Neural cell (in vitro differentiated cells): ENCODE measurements at regions not wholly inside any gene's neighbourhood (a gene's known extent, or its start where the extent isn't known, plus 50 kb on each side); places are given as distances from the start of the nearest gene placed in this dataset.
"Not testable (repeated sequence)": the region's sequence is repeated elsewhere in the genome, so short reads cannot be mapped to it uniquely, and the experiment has no call there.

Source experiments
- H2AFZ ChIP-seq: fragments of 200-600, 300-800 bp; sonication (generic), shearing (Covaris generic); 2 replicates; pipeline ENCODE4 v1.6.0; 2014; ENCODE audit warnings: low read depth, mild to moderate bottlenecking, antibody characterized with exemption, low read length, moderate library complexity
- H3F3A ChIP-seq: fragments of 200-600 bp; shearing (Covaris generic); 2 replicates; pipeline ENCODE4 v1.6.1; 2016; ENCODE audit warnings: mild to moderate bottlenecking, moderate library complexity, mixed read lengths, antibody characterized with exemption, low read length; ENCODE audit not compliant: insufficient read depth, poor library complexity, severe bottlenecking
- H3K27ac ChIP-seq: fragments of 200-600, 300-800 bp; sonication (generic), shearing (Covaris generic); 2 replicates; pipeline ENCODE4 v1.5.1; 2014; ENCODE audit warnings: mild to moderate bottlenecking, low read length, moderate library complexity
- H3K27me3 ChIP-seq: fragments of 300-800, 200-600 bp; sonication (generic), shearing (Covaris generic); 2 replicates; pipeline ENCODE4 v1.6.0; 2014; ENCODE audit warnings: mild to moderate bottlenecking, low read depth, low read length, moderate library complexity; ENCODE audit not compliant: insufficient read depth
- H3K36me3 ChIP-seq: fragments of 300-800, 200-600 bp; sonication (generic), shearing (Covaris generic); 2 replicates; pipeline ENCODE4 v1.5.1; 2014; ENCODE audit warnings: mild to moderate bottlenecking, antibody characterized with exemption, low read length, moderate library complexity; ENCODE audit not compliant: insufficient read depth
- H3K4me2 ChIP-seq: fragments of 300-800, 200-600 bp; sonication (generic), shearing (Covaris generic); 2 replicates; pipeline ENCODE4 v1.6.0; 2014; ENCODE audit warnings: mild to moderate bottlenecking, low read length
- H3K4me3 ChIP-seq: fragments of 300-800, 200-600 bp; sonication (generic), shearing (Covaris generic); 2 replicates; pipeline ENCODE4 v1.5.1; 2014; ENCODE audit warnings: mild to moderate bottlenecking, low read length, moderate library complexity
- H3K79me2 ChIP-seq: fragments of 200-600 bp; shearing (Covaris generic); replicated peaks from 2 replicates; pipeline ENCODE4 v1.6.0; 2014; ENCODE audit warnings: mild to moderate bottlenecking, low read length, moderate library complexity; ENCODE audit not compliant: insufficient read depth
- H3K9ac ChIP-seq: fragments of 300-800, 200-600 bp; sonication (generic), shearing (Covaris generic); 2 replicates; pipeline ENCODE4 v1.6.1; 2016; ENCODE audit warnings: mild to moderate bottlenecking, low read length, mixed read lengths
- H3K9me2 ChIP-seq: fragments of 200-600 bp; shearing (Covaris generic); 2 replicates; pipeline ENCODE4 v1.6.1; 2016; ENCODE audit warnings: mild to moderate bottlenecking, low read length, mixed read lengths; ENCODE audit not compliant: insufficient read depth
- H3K9me3 ChIP-seq: fragments of 200-600, 300-800 bp; sonication (generic), shearing (Covaris generic); 2 replicates; pipeline ENCODE4 v1.6.1; 2016; ENCODE audit warnings: mild to moderate bottlenecking, mixed run types, low read length, moderate library complexity, mixed read lengths
- H4K20me1 ChIP-seq: fragments of 200-600 bp; shearing (Covaris generic); 2 replicates; pipeline ENCODE4 v1.6.1; 2016; ENCODE audit warnings: mild to moderate bottlenecking, mixed run types; ENCODE audit not compliant: insufficient read depth
- CTCF ChIP-seq: fragments of 450-650 bp; IDR thresholded peaks from 2 replicates; pipeline ENCODE4 v1.5.1; 2014; ENCODE audit warnings: antibody characterized with exemption, mild to moderate bottlenecking, moderate library complexity; ENCODE audit not compliant: poor library complexity, severe bottlenecking
- EP300 ChIP-seq: fragments of 450-650 bp; conservative IDR thresholded peaks from 2 replicates; pipeline ENCODE4 v1.6.1; 2014; ENCODE audit warnings: antibody characterized with exemption, mild to moderate bottlenecking, moderate library complexity; ENCODE audit not compliant: poor library complexity, severe bottlenecking
- EZH2 ChIP-seq: fragments of 200-600, 300-800 bp; shearing (Covaris generic), sonication (generic); IDR thresholded peaks from 2 replicates; pipeline ENCODE4 v1.6.1; 2014; ENCODE audit warnings: antibody characterized with exemption, low read length, borderline replicate concordance, mild to moderate bottlenecking; ENCODE audit not compliant: insufficient read depth, poor library complexity, severe bottlenecking
- MXI1 ChIP-seq: fragments of 450-650 bp; conservative IDR thresholded peaks from 2 replicates; pipeline ENCODE4 v1.6.1; 2014; ENCODE audit warnings: antibody characterized with exemption, mild to moderate bottlenecking; ENCODE audit not compliant: poor library complexity, severe bottlenecking
- POLR2AphosphoS5 ChIP-seq: IDR thresholded peaks from 2 replicates; pipeline ENCODE4 v1.6.1; 2012
- RAD21 ChIP-seq: fragments of 450-650 bp; conservative IDR thresholded peaks from 2 replicates; pipeline ENCODE4 v1.6.1; 2014; ENCODE audit warnings: antibody characterized with exemption, mild to moderate bottlenecking, moderate library complexity
- SMC3 ChIP-seq: fragments of 450-650 bp; conservative IDR thresholded peaks from 2 replicates; pipeline ENCODE4 v1.6.1; 2014; ENCODE audit warnings: antibody characterized with exemption, mild to moderate bottlenecking, moderate library complexity; ENCODE audit not compliant: poor library complexity
- TAF1 ChIP-seq: IDR thresholded peaks from 2 replicates; pipeline ENCODE4 v1.6.1; 2012; ENCODE audit warnings: low read depth
- TF ChIP-seq, protein P1 (sequence below): IDR thresholded peaks from 2 replicates; pipeline ENCODE4 v1.6.1; 2012; ENCODE audit warnings: borderline replicate concordance

GRCh38 chrX:83749736-83750135, 111.2 kb upstream of the CYLC1 start:
- not testable (repeated sequence) for H2AFZ ChIP-seq, H3K79me2 ChIP-seq, H3K9me3 ChIP-seq, H3K9ac ChIP-seq, H3K27me3 ChIP-seq, H3K4me2 ChIP-seq, H3K36me3 ChIP-seq, H3F3A ChIP-seq, H3K9me2 ChIP-seq, H4K20me1 ChIP-seq, H3K4me3 ChIP-seq, H3K27ac ChIP-seq

GRCh38 chrX:83750451-83750850, 110.5 kb upstream of the CYLC1 start:
- H2AFZ ChIP-seq, H3K27me3 ChIP-seq, H3K36me3 ChIP-seq, H3K4me3 ChIP-seq, H3K9me3 ChIP-seq, H4K20me1 ChIP-seq, H3K4me2 ChIP-seq, H3K27ac ChIP-seq, H3K9me2 ChIP-seq, H3K79me2 ChIP-seq, H3F3A ChIP-seq, H3K9ac ChIP-seq: not testable (repeated sequence)

DNA sequence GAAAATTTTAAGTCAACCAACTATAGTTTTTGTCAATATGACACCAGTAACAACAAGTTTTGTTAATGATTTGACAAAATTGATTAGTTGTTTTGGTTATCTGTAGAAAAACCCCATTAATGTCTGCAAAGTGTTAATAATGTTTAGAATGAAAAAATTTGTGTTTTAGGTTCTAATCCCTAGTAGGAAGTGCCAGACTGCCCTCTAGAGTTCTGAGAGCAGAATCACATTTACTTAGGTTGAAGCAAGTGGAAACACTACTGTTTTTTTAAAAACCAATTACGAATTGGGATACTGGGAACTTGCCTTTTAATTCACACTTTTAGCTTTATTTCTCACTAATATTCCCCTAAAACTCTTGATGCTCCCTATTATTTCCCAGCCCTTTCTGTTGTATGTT, 101.1 kb upstream of the CYLC1 start:
- H3K36me3 ChIP-seq: no peaks in the 10 kb centered on the region
- no peak overlapping the region for H3K4me3 ChIP-seq
- H4K20me1 ChIP-seq: no peaks in the 10 kb centered on the region
- no peak overlapping the region for H3K27ac ChIP-seq
- H3K27me3 ChIP-seq: no peaks in the 10 kb centered on the region
- no peaks in the 10 kb centered on the region for H3K9me3 ChIP-seq
- H3F3A ChIP-seq: no peaks in the 10 kb centered on the region
- H2AFZ ChIP-seq: no peak overlapping the region
- no peaks in the 10 kb centered on the region for H3K9me2 ChIP-seq
- H3K9ac ChIP-seq: no peak overlapping the region
- no peaks in the 10 kb centered on the region for H3K79me2 ChIP-seq
- TF ChIP-seq SMC3: peak; percentile 78
- TF ChIP-seq POLR2AphosphoS5: no peak
- TF ChIP-seq CTCF: peak; percentile 71
- TF ChIP-seq EZH2: no peak
- TF ChIP-seq EP300: no peak
- TF ChIP-seq, protein P1, sequence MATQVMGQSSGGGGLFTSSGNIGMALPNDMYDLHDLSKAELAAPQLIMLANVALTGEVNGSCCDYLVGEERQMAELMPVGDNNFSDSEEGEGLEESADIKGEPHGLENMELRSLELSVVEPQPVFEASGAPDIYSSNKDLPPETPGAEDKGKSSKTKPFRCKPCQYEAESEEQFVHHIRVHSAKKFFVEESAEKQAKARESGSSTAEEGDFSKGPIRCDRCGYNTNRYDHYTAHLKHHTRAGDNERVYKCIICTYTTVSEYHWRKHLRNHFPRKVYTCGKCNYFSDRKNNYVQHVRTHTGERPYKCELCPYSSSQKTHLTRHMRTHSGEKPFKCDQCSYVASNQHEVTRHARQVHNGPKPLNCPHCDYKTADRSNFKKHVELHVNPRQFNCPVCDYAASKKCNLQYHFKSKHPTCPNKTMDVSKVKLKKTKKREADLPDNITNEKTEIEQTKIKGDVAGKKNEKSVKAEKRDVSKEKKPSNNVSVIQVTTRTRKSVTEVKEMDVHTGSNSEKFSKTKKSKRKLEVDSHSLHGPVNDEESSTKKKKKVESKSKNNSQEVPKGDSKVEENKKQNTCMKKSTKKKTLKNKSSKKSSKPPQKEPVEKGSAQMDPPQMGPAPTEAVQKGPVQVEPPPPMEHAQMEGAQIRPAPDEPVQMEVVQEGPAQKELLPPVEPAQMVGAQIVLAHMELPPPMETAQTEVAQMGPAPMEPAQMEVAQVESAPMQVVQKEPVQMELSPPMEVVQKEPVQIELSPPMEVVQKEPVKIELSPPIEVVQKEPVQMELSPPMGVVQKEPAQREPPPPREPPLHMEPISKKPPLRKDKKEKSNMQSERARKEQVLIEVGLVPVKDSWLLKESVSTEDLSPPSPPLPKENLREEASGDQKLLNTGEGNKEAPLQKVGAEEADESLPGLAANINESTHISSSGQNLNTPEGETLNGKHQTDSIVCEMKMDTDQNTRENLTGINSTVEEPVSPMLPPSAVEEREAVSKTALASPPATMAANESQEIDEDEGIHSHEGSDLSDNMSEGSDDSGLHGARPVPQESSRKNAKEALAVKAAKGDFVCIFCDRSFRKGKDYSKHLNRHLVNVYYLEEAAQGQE: no peak
- no peak for TF ChIP-seq MXI1
- no peak for TF ChIP-seq TAF1
- peak; percentile 80 for TF ChIP-seq RAD21
- no peak overlapping the region for H3K4me2 ChIP-seq
